OCI-LY1 (cell line): ENCODE measurements at regions not wholly inside any gene's neighbourhood (a gene's known extent, or its start where the extent isn't known, plus 50 kb on each side); places are given as distances from the start of the nearest gene placed in this dataset.

ENCODE experiments used
- CTCF ChIP-seq: fragments of 200-600 bp; sonication (generic), shearing (Covaris generic); IDR thresholded peaks from 2 replicates; pipeline ENCODE4 v1.5.1; 2017; ENCODE audit warnings: mild to moderate bottlenecking, antibody characterized with exemption, low read length, moderate library complexity, mixed read lengths
- EZH2 ChIP-seq: fragments of 200-600 bp; sonication (generic), shearing (Covaris generic); IDR thresholded peaks from 2 replicates; pipeline ENCODE4 v1.8.0; 2017; ENCODE audit warnings: borderline replicate concordance, mixed run types, mild to moderate bottlenecking, antibody characterized with exemption, low read length, moderate library complexity, mixed read lengths

- no peak for TF ChIP-seq CTCF
- TF ChIP-seq EZH2 = no peak
These were observed 273.2 kb upstream of the TECRL start for GRCh38 chr4:64682481-64682880.
